ENCODE measurements at regions not wholly inside any gene's neighbourhood (a gene's known extent, or its start where the extent isn't known, plus 50 kb on each side); places are given as distances from the start of the nearest gene placed in this dataset.

GRCh38 chr4:173777921-173778320 lies 247.9 kb upstream of the HAND2 start:
- no peaks in the 10 kb centered on the region for H3K27me3 ChIP-seq (ENCODE audit: control insufficient read depth in 2 of 2, insufficient read depth in 1 of 2, low read length in 1 of 2)
- no peak overlapping the region for H3K27ac ChIP-seq (ENCODE audit: low read depth in 1 of 2, low read length in 1 of 2)
- DNase-seq (ENCODE audit: low read depth in 6 of 9, low spot score in 9 of 9), result no peak
- H3K9me3 ChIP-seq (ENCODE audit: control insufficient read depth in 2 of 2, insufficient read depth in 1 of 2, low read length in 1 of 2), result peaks cover 0 to 10% of the 10 kb centered on the region in 2 donors
- 87% methylated on average over 2 of the region's 2 CpGs for WGBS
- H3K36me3 ChIP-seq (ENCODE audit: control insufficient read depth in 2 of 2, insufficient read depth in 2 of 2, low read length in 1 of 2), result no peaks in the 10 kb centered on the region
- no peak overlapping the region for H3K4me3 ChIP-seq (ENCODE audit: low read length in 2 of 2)
- no peaks in the 10 kb centered on the region for H3K4me1 ChIP-seq (ENCODE audit: control insufficient read depth in 2 of 2, insufficient read depth in 2 of 2, low read length in 2 of 2)

- H3K27ac ChIP-seq (ENCODE audit: low read depth in 1 of 2, low read length in 1 of 2), result no peak overlapping the region
- no peak for DNase-seq (ENCODE audit: low read depth in 6 of 9, low spot score in 9 of 9)
- no peaks in the 10 kb centered on the region for H3K27me3 ChIP-seq (ENCODE audit: control insufficient read depth in 2 of 2, insufficient read depth in 1 of 2, low read length in 1 of 2)
- H3K4me3 ChIP-seq (ENCODE audit: low read length in 2 of 2), result no peak overlapping the region
- H3K4me1 ChIP-seq (ENCODE audit: control insufficient read depth in 2 of 2, insufficient read depth in 2 of 2, low read length in 2 of 2), result no peaks in the 10 kb centered on the region
- no peaks in the 10 kb centered on the region for H3K36me3 ChIP-seq (ENCODE audit: control insufficient read depth in 2 of 2, insufficient read depth in 2 of 2, low read length in 1 of 2)
- H3K9me3 ChIP-seq (ENCODE audit: control insufficient read depth in 2 of 2, insufficient read depth in 1 of 2, low read length in 1 of 2), result peaks cover 0 to 10% of the 10 kb centered on the region in 2 donors
- WGBS, result 89% methylated on average over 4 of the region's 4 CpGs
Observed at GRCh38 chr4:173777421-173777820, 247.4 kb upstream of the HAND2 start.

- 96% methylated on average over 1 of the region's 1 CpG for WGBS
- no peaks in the 10 kb centered on the region for H3K27me3 ChIP-seq (ENCODE audit: control insufficient read depth in 2 of 2, insufficient read depth in 1 of 2, low read length in 1 of 2)
- no peaks in the 10 kb centered on the region for H3K36me3 ChIP-seq (ENCODE audit: control insufficient read depth in 2 of 2, insufficient read depth in 2 of 2, low read length in 1 of 2)
- no peak for DNase-seq (ENCODE audit: low read depth in 6 of 9, low spot score in 9 of 9)
- H3K9me3 ChIP-seq (ENCODE audit: control insufficient read depth in 2 of 2, insufficient read depth in 1 of 2, low read length in 1 of 2), result no peaks in the 10 kb centered on the region
- no peaks in the 10 kb centered on the region for H3K4me1 ChIP-seq (ENCODE audit: control insufficient read depth in 2 of 2, insufficient read depth in 2 of 2, low read length in 2 of 2)
- H3K4me3 ChIP-seq (ENCODE audit: low read length in 2 of 2), result no peak overlapping the region
- H3K27ac ChIP-seq (ENCODE audit: low read depth in 1 of 2, low read length in 1 of 2), result no peak overlapping the region
Observed at GRCh38 chr4:173769568-173769967, 239.5 kb upstream of the HAND2 start.

GRCh38 chr4:173767650-173768049 lies 237.6 kb upstream of the HAND2 start:
- no peaks in the 10 kb centered on the region for H3K4me1 ChIP-seq (ENCODE audit: control insufficient read depth in 2 of 2, insufficient read depth in 2 of 2, low read length in 2 of 2)
- no peak overlapping the region for H3K27ac ChIP-seq (ENCODE audit: low read depth in 1 of 2, low read length in 1 of 2)
- 83% methylated on average over 5 of the region's 5 CpGs for WGBS
- no peak overlapping the region for H3K4me3 ChIP-seq (ENCODE audit: low read length in 2 of 2)
- no peaks in the 10 kb centered on the region for H3K27me3 ChIP-seq (ENCODE audit: control insufficient read depth in 2 of 2, insufficient read depth in 1 of 2, low read length in 1 of 2)
- H3K9me3 ChIP-seq (ENCODE audit: control insufficient read depth in 2 of 2, insufficient read depth in 1 of 2, low read length in 1 of 2), result no peaks in the 10 kb centered on the region
- no peak for DNase-seq (ENCODE audit: low read depth in 6 of 9, low spot score in 9 of 9)
- no peaks in the 10 kb centered on the region for H3K36me3 ChIP-seq (ENCODE audit: control insufficient read depth in 2 of 2, insufficient read depth in 2 of 2, low read length in 1 of 2)

- WGBS, result 50% methylated on average over 1 of the region's 1 CpG
- H3K27ac ChIP-seq (ENCODE audit: low read depth in 1 of 2, low read length in 1 of 2), result no peak overlapping the region
- DNase-seq (ENCODE audit: low read depth in 6 of 9, low spot score in 9 of 9), result no peak
Observed at GRCh38 chr4:173766171-173766600, 236.2 kb upstream of the HAND2 start.

GRCh38 chr4:173765751-173766150 lies 235.7 kb upstream of the HAND2 start:
- WGBS, result 97% methylated on average over 4 of the region's 4 CpGs
- Histone ChIP-seq H3K36me3 (ENCODE audit: control insufficient read depth in 2 of 2, insufficient read depth in 2 of 2, low read length in 1 of 2) (no peaks in the 10 kb centered on the region), H3K27me3 (ENCODE audit: control insufficient read depth in 2 of 2, insufficient read depth in 1 of 2, low read length in 1 of 2) (no peaks in the 10 kb centered on the region), H3K9me3 (ENCODE audit: control insufficient read depth in 2 of 2, insufficient read depth in 1 of 2, low read length in 1 of 2) (no peaks in the 10 kb centered on the region), H3K4me1 (ENCODE audit: control insufficient read depth in 2 of 2, insufficient read depth in 2 of 2, low read length in 2 of 2) (no peaks in the 10 kb centered on the region), H3K4me3 (ENCODE audit: low read length in 2 of 2) (no peak overlapping the region), H3K27ac (ENCODE audit: low read depth in 1 of 2, low read length in 1 of 2) (no peak overlapping the region)
- DNase-seq (ENCODE audit: low read depth in 6 of 9, low spot score in 9 of 9), result no peak

More at GRCh38 chr4:173766171-173766600, 236.2 kb upstream of the HAND2 start:
- Histone ChIP-seq H3K9me3 (ENCODE audit: control insufficient read depth in 2 of 2, insufficient read depth in 1 of 2, low read length in 1 of 2) (no peaks in the 10 kb centered on the region), H3K4me1 (ENCODE audit: control insufficient read depth in 2 of 2, insufficient read depth in 2 of 2, low read length in 2 of 2) (no peaks in the 10 kb centered on the region), H3K27me3 (ENCODE audit: control insufficient read depth in 2 of 2, insufficient read depth in 1 of 2, low read length in 1 of 2) (no peaks in the 10 kb centered on the region), H3K4me3 (ENCODE audit: low read length in 2 of 2) (no peak overlapping the region), H3K36me3 (ENCODE audit: control insufficient read depth in 2 of 2, insufficient read depth in 2 of 2, low read length in 1 of 2) (no peaks in the 10 kb centered on the region)

- Histone ChIP-seq H3K4me3 (ENCODE audit: low read length in 2 of 2) (no peak overlapping the region), H3K4me1 (ENCODE audit: control insufficient read depth in 2 of 2, insufficient read depth in 2 of 2, low read length in 2 of 2) (no peaks in the 10 kb centered on the region), H3K27ac (ENCODE audit: low read depth in 1 of 2, low read length in 1 of 2) (no peak overlapping the region), H3K27me3 (ENCODE audit: control insufficient read depth in 2 of 2, insufficient read depth in 1 of 2, low read length in 1 of 2) (no peaks in the 10 kb centered on the region), H3K36me3 (ENCODE audit: control insufficient read depth in 2 of 2, insufficient read depth in 2 of 2, low read length in 1 of 2) (no peaks in the 10 kb centered on the region), H3K9me3 (ENCODE audit: control insufficient read depth in 2 of 2, insufficient read depth in 1 of 2, low read length in 1 of 2) (no peaks in the 10 kb centered on the region)
- no peak for DNase-seq (ENCODE audit: low read depth in 6 of 9, low spot score in 9 of 9)
- 94% methylated on average over 4 of the region's 4 CpGs for WGBS
Observed at GRCh38 chr4:173763389-173763788, 233.4 kb upstream of the HAND2 start.

GRCh38 chr4:173761938-173762337 lies 231.9 kb upstream of the HAND2 start:
- no peak overlapping the region for H3K4me3 ChIP-seq (ENCODE audit: low read length in 2 of 2)
- no peak overlapping the region for H3K27ac ChIP-seq (ENCODE audit: low read depth in 1 of 2, low read length in 1 of 2)
- WGBS, result 78% methylated on average over 5 of the region's 5 CpGs
- no peaks in the 10 kb centered on the region for H3K27me3 ChIP-seq (ENCODE audit: control insufficient read depth in 2 of 2, insufficient read depth in 1 of 2, low read length in 1 of 2)
- H3K36me3 ChIP-seq (ENCODE audit: control insufficient read depth in 2 of 2, insufficient read depth in 2 of 2, low read length in 1 of 2), result no peaks in the 10 kb centered on the region
- H3K9me3 ChIP-seq (ENCODE audit: control insufficient read depth in 2 of 2, insufficient read depth in 1 of 2, low read length in 1 of 2), result no peaks in the 10 kb centered on the region
- DNase-seq (ENCODE audit: low read depth in 6 of 9, low spot score in 9 of 9), result no peak
- H3K4me1 ChIP-seq (ENCODE audit: control insufficient read depth in 2 of 2, insufficient read depth in 2 of 2, low read length in 2 of 2), result no peaks in the 10 kb centered on the region

GRCh38 chr4:173761236-173761635 lies 231.2 kb upstream of the HAND2 start:
- DNase-seq (ENCODE audit: low read depth in 6 of 9, low spot score in 9 of 9), result no peak
- no peak overlapping the region for H3K4me3 ChIP-seq (ENCODE audit: low read length in 2 of 2)
- H3K4me1 ChIP-seq (ENCODE audit: control insufficient read depth in 2 of 2, insufficient read depth in 2 of 2, low read length in 2 of 2), result no peaks in the 10 kb centered on the region
- no peaks in the 10 kb centered on the region for H3K36me3 ChIP-seq (ENCODE audit: control insufficient read depth in 2 of 2, insufficient read depth in 2 of 2, low read length in 1 of 2)
- H3K27ac ChIP-seq (ENCODE audit: low read depth in 1 of 2, low read length in 1 of 2), result no peak overlapping the region
- H3K9me3 ChIP-seq (ENCODE audit: control insufficient read depth in 2 of 2, insufficient read depth in 1 of 2, low read length in 1 of 2), result no peaks in the 10 kb centered on the region
- no peaks in the 10 kb centered on the region for H3K27me3 ChIP-seq (ENCODE audit: control insufficient read depth in 2 of 2, insufficient read depth in 1 of 2, low read length in 1 of 2)
- 95% methylated on average over 5 of the region's 5 CpGs for WGBS

- DNase-seq (ENCODE audit: low read depth in 6 of 9, low spot score in 9 of 9), result no peak
- H3K36me3 ChIP-seq (ENCODE audit: control insufficient read depth in 2 of 2, insufficient read depth in 2 of 2, low read length in 1 of 2), result no peaks in the 10 kb centered on the region
- no peaks in the 10 kb centered on the region for H3K27me3 ChIP-seq (ENCODE audit: control insufficient read depth in 2 of 2, insufficient read depth in 1 of 2, low read length in 1 of 2)
- no peaks in the 10 kb centered on the region for H3K4me1 ChIP-seq (ENCODE audit: control insufficient read depth in 2 of 2, insufficient read depth in 2 of 2, low read length in 2 of 2)
- no peak overlapping the region for H3K27ac ChIP-seq (ENCODE audit: low read depth in 1 of 2, low read length in 1 of 2)
- H3K9me3 ChIP-seq (ENCODE audit: control insufficient read depth in 2 of 2, insufficient read depth in 1 of 2, low read length in 1 of 2), result no peaks in the 10 kb centered on the region
- 63% methylated on average over 1 of the region's 1 CpG for WGBS
- H3K4me3 ChIP-seq (ENCODE audit: low read length in 2 of 2), result no peak overlapping the region
Observed at GRCh38 chr4:173758132-173758531, 228.1 kb upstream of the HAND2 start.

Measured in thymus (tissue), 11 donors.